ENCODE measurements at regions not wholly inside any gene's neighbourhood (a gene's known extent, or its start where the extent isn't known, plus 50 kb on each side); places are given as distances from the start of the nearest gene placed in this dataset.
A peak's percentile ranks its signal among the peaks of the same experiment; 100 is the strongest.

- no peak for DNase-seq (ENCODE audit: insufficient read length)
- FAIRE-seq, result no peak
- no peak for TF ChIP-seq TAF1 (IDR thresholded peaks at IDR 0.05; ENCODE audit: borderline replicate concordance, low read depth, low read length)
- TF ChIP-seq POLR2A (IDR thresholded peaks at IDR 0.05; ENCODE audit: low read depth, low read length), result no peak
- TF ChIP-seq POLR2AphosphoS5 (IDR thresholded peaks at IDR 0.05; ENCODE audit: low read depth, low read length), result no peak
Observed at GRCh38 chr11:8802251-8802650, 108.7 kb upstream of the AKIP1 start.

- no peak for FAIRE-seq
- TF ChIP-seq TAF1 (IDR thresholded peaks at IDR 0.05; ENCODE audit: borderline replicate concordance, low read depth, low read length) (no peak), POLR2AphosphoS5 (IDR thresholded peaks at IDR 0.05; ENCODE audit: low read depth, low read length) (no peak), POLR2A (IDR thresholded peaks at IDR 0.05; ENCODE audit: low read depth, low read length) (no peak)
- DNase-seq (ENCODE audit: insufficient read length), result no peak
Observed at GRCh38 chr11:8803973-8804372, 107.0 kb upstream of the AKIP1 start.

- no peak for FAIRE-seq
- no peak for TF ChIP-seq POLR2A (IDR thresholded peaks at IDR 0.05; ENCODE audit: low read depth, low read length)
- TF ChIP-seq TAF1 (IDR thresholded peaks at IDR 0.05; ENCODE audit: borderline replicate concordance, low read depth, low read length), result no peak
- no peak for TF ChIP-seq POLR2AphosphoS5 (IDR thresholded peaks at IDR 0.05; ENCODE audit: low read depth, low read length)
- DNase-seq (ENCODE audit: insufficient read length), result no peak
Observed at GRCh38 chr11:8805296-8805695, 105.7 kb upstream of the AKIP1 start.

- DNase-seq (ENCODE audit: insufficient read length), result no peak
Observed at GRCh38 chr11:8806974-8807373, 104.0 kb upstream of the AKIP1 start.

GRCh38 chr11:8807544-8808225 lies 103.3 kb upstream of the AKIP1 start:
- TF ChIP-seq TAF1 (IDR thresholded peaks at IDR 0.05; ENCODE audit: borderline replicate concordance, low read depth, low read length), result no peak
- no peak for TF ChIP-seq POLR2AphosphoS5 (IDR thresholded peaks at IDR 0.05; ENCODE audit: low read depth, low read length)
- TF ChIP-seq POLR2A (IDR thresholded peaks at IDR 0.05; ENCODE audit: low read depth, low read length), result no peak
- DNase-seq (ENCODE audit: insufficient read length), result no peak
- no peak for FAIRE-seq

More at GRCh38 chr11:8806974-8807373, 104.0 kb upstream of the AKIP1 start:
- TF ChIP-seq POLR2A (IDR thresholded peaks at IDR 0.05; ENCODE audit: low read depth, low read length) (no peak), TAF1 (IDR thresholded peaks at IDR 0.05; ENCODE audit: borderline replicate concordance, low read depth, low read length) (no peak), POLR2AphosphoS5 (IDR thresholded peaks at IDR 0.05; ENCODE audit: low read depth, low read length) (no peak)
- no peak for FAIRE-seq

GRCh38 chr11:8808226-8808585 lies 102.8 kb upstream of the AKIP1 start:
- no peak for DNase-seq (ENCODE audit: insufficient read length)
- no peak for TF ChIP-seq POLR2AphosphoS5 (IDR thresholded peaks at IDR 0.05; ENCODE audit: low read depth, low read length)
- no peak for TF ChIP-seq POLR2A (IDR thresholded peaks at IDR 0.05; ENCODE audit: low read depth, low read length)
- no peak for TF ChIP-seq TAF1 (IDR thresholded peaks at IDR 0.05; ENCODE audit: borderline replicate concordance, low read depth, low read length)
- FAIRE-seq, result no peak

- DNase-seq (ENCODE audit: insufficient read length), result no peak
- no peak for FAIRE-seq
- TF ChIP-seq TAF1 (IDR thresholded peaks at IDR 0.05; ENCODE audit: borderline replicate concordance, low read depth, low read length), result no peak
- no peak for TF ChIP-seq POLR2A (IDR thresholded peaks at IDR 0.05; ENCODE audit: low read depth, low read length)
- TF ChIP-seq POLR2AphosphoS5 (IDR thresholded peaks at IDR 0.05; ENCODE audit: low read depth, low read length), result no peak
Observed at GRCh38 chr11:8809241-8809938, 101.6 kb upstream of the AKIP1 start.

- DNase-seq (ENCODE audit: insufficient read length), result no peak
- no peak for FAIRE-seq
- TF ChIP-seq TAF1 (IDR thresholded peaks at IDR 0.05; ENCODE audit: borderline replicate concordance, low read depth, low read length) (no peak), POLR2AphosphoS5 (IDR thresholded peaks at IDR 0.05; ENCODE audit: low read depth, low read length) (no peak), POLR2A (IDR thresholded peaks at IDR 0.05; ENCODE audit: low read depth, low read length) (no peak)
Observed at GRCh38 chr11:8809939-8810539, 101.0 kb upstream of the AKIP1 start.

GRCh38 chr11:8810540-8811301 lies 100.3 kb upstream of the AKIP1 start:
- FAIRE-seq (no peak), DNase-seq (ENCODE audit: insufficient read length) (peak; percentile 49)
- TF ChIP-seq TAF1 (IDR thresholded peaks at IDR 0.05; ENCODE audit: borderline replicate concordance, low read depth, low read length) (no peak), POLR2A (IDR thresholded peaks at IDR 0.05; ENCODE audit: low read depth, low read length) (no peak), POLR2AphosphoS5 (IDR thresholded peaks at IDR 0.05; ENCODE audit: low read depth, low read length) (no peak)

GRCh38 chr11:8811571-8811970 lies 99.4 kb upstream of the AKIP1 start:
- FAIRE-seq (no peak), DNase-seq (ENCODE audit: insufficient read length) (no peak)
- TF ChIP-seq TAF1 (IDR thresholded peaks at IDR 0.05; ENCODE audit: borderline replicate concordance, low read depth, low read length) (no peak), POLR2AphosphoS5 (IDR thresholded peaks at IDR 0.05; ENCODE audit: low read depth, low read length) (no peak), POLR2A (IDR thresholded peaks at IDR 0.05; ENCODE audit: low read depth, low read length) (no peak)

- FAIRE-seq, result no peak
- DNase-seq (ENCODE audit: insufficient read length), result no peak
- TF ChIP-seq TAF1 (IDR thresholded peaks at IDR 0.05; ENCODE audit: borderline replicate concordance, low read depth, low read length) (no peak), POLR2AphosphoS5 (IDR thresholded peaks at IDR 0.05; ENCODE audit: low read depth, low read length) (no peak)
Observed at GRCh38 chr11:8812438-8812837, 98.6 kb upstream of the AKIP1 start.

All from GM12892 (cell line).